Adipocyte (in vitro differentiated cells): ENCODE measurements at regions not wholly inside any gene's neighbourhood (a gene's known extent, or its start where the extent isn't known, plus 50 kb on each side); places are given as distances from the start of the nearest gene placed in this dataset.
"Not testable (repeated sequence)": the region's sequence is repeated elsewhere in the genome, so short reads cannot be mapped to it uniquely, and the experiment has no call there.

Experiments used
- DNase-seq: peaks from one replicate; pipeline ENCODE4 v3.0.0-alpha.2; 2015; ENCODE audit warnings: low read depth
- H3K27me3 ChIP-seq: replicated peaks from 2 replicates; pipeline ENCODE4 v1.7.0; 2013; ENCODE audit warnings: mild to moderate bottlenecking, low read length, moderate library complexity; ENCODE audit not compliant: control insufficient read depth, insufficient read depth
- H3K36me3 ChIP-seq: 2 replicates; pipeline ENCODE4 v1.7.0; 2013; ENCODE audit warnings: low read length, mild to moderate bottlenecking, moderate library complexity; ENCODE audit not compliant: control insufficient read depth, insufficient read depth, severe bottlenecking
- H3K4me1 ChIP-seq: 2 replicates; pipeline ENCODE4 v1.7.0; 2013; ENCODE audit warnings: mild to moderate bottlenecking, low read length, moderate library complexity; ENCODE audit not compliant: control insufficient read depth, insufficient read depth
- H3K4me3 ChIP-seq: 2 replicates; pipeline ENCODE4 v1.7.0; 2013; ENCODE audit warnings: mild to moderate bottlenecking, low read length, moderate library complexity
- H3K9ac ChIP-seq: 2 replicates; pipeline ENCODE4 v1.7.0; 2013; ENCODE audit warnings: mild to moderate bottlenecking, low read length, moderate library complexity
- H3K9me3 ChIP-seq: 2 replicates; pipeline ENCODE4 v1.7.0; 2013; ENCODE audit warnings: mild to moderate bottlenecking, low read length, moderate library complexity; ENCODE audit not compliant: control insufficient read depth

DNA sequence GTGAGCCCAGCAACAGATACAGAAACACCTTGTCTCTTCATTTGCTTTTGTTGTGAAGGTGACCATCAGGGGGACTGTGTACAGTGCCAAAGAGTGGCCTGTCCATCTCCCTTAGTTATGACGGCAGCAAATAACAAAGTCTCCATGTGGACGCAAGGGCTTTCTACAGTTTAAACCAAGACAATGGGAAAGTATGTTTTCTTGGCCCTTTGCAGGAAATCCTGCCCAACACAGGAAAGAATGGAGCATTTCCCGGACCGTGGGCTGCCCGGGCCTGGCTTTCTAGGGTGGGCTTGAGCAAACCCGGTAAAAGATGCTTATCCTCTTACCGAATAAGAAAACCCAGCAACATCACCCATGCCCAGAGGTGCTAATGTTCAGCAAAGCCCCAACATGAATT is 87.3 kb downstream of the ZBTB18 start:
- H3K4me3 ChIP-seq = no peak overlapping the region
- H3K27me3 ChIP-seq = peaks cover 12% of the 10 kb centered on the region
- H3K9me3 ChIP-seq = no peaks in the 10 kb centered on the region
- no peaks in the 10 kb centered on the region for H3K36me3 ChIP-seq
- no peak overlapping the region for H3K9ac ChIP-seq
- no peaks in the 10 kb centered on the region for H3K4me1 ChIP-seq
- DNase-seq = no peak

DNA sequence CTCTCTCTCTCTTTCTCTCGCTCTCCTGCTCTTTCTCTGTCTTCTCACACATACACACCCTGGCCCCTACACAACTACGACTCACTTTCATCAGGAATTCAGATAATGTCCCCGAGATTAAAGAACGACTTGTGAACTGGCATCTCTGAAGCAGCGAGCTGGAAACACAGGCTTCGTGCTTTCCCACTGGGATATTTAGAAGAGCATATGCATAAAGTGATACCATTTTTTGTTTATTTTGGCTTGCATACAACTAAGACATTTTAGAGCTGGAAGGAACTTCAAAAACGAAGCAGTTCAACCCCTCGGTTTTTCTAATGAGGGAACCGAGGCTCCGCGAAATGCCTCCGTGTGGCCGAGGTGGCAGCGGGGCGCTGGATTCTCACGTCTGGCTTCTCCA is 88.6 kb downstream of the ZBTB18 start:
- no peak for DNase-seq

DNA sequence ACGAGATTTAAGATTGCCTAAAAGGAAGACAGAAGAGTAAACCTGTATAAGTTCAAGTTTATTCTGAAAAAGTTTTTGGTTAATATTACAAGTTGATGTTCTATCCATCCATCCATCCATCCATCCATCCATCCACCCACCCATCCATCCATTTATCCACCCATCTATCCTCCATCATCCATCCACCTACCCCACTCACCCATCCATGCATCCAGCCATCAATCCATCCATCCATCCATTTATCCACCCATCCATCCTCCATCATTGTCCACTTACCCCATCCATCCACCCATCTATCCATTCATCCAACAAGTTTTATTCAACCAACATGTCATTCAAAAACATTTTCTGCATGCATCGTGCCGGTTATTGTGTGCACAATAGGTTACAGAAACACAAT is 89.3 kb downstream of the ZBTB18 start:
- Histone ChIP-seq H3K9ac (no peak overlapping the region), H3K9me3 (no peaks in the 10 kb centered on the region), H3K27me3 (peaks cover 15% of the 10 kb centered on the region), H3K4me3 (no peak overlapping the region), H3K36me3 (no peaks in the 10 kb centered on the region), H3K4me1 (no peaks in the 10 kb centered on the region)
- DNase-seq = no peak

More for the DNA sequence above, 88.6 kb downstream of the ZBTB18 start:
- no peaks in the 10 kb centered on the region for H3K9me3 ChIP-seq
- no peak overlapping the region for H3K4me3 ChIP-seq
- no peaks in the 10 kb centered on the region for H3K4me1 ChIP-seq
- H3K27me3 ChIP-seq = peaks cover 14% of the 10 kb centered on the region
- H3K36me3 ChIP-seq = no peaks in the 10 kb centered on the region
- no peak overlapping the region for H3K9ac ChIP-seq

DNA sequence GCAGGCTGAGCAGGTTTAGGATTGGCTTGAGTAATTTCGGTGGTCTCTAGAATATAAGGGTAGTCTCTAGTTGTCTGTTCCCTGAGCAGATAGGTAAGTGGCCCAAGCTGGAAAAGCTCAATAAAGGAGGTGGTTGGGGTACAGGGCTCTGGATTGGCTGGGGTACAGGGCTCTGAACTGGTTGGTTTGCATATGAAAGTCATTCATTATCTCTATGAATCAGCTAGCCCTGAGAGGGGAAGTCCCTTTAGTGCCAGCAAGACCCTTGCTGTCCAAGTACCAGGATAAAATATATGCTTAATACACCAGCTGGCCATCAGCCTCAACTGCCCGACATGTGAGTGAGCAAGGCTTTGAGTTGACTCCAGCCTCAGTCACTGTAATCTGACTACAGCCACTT is 93.0 kb downstream of the ZBTB18 start:
- H3K36me3 ChIP-seq = no peaks in the 10 kb centered on the region
- peaks cover 18% of the 10 kb centered on the region for H3K27me3 ChIP-seq
- no peaks in the 10 kb centered on the region for H3K9me3 ChIP-seq
- H3K4me1 ChIP-seq = no peaks in the 10 kb centered on the region
- no peak for DNase-seq
- no peak overlapping the region for H3K9ac ChIP-seq
- no peak overlapping the region for H3K4me3 ChIP-seq

DNA sequence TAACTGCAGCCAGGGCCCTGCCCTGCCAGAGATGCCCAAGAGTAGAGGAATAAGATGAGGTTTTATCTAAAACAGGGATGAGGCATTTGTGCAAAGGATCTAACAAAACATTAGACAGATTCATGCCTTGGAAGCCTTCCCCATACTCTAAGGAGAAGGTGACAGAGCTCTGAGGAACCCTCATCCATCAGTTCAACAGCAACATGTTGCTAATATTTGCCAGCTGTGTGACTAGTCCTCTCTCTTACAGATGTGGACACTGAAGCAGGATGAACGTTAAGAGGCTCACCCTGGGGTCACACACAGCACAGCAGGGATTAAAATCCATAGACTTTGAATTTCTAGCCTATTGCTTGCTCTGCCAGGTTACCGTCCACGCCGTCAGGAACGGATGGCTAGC is 99.0 kb downstream of the ZBTB18 start:
- H3K4me3 ChIP-seq = no peak overlapping the region
- H3K36me3 ChIP-seq = no peaks in the 10 kb centered on the region
- no peaks in the 10 kb centered on the region for H3K4me1 ChIP-seq
- H3K9me3 ChIP-seq = no peaks in the 10 kb centered on the region
- H3K9ac ChIP-seq = no peak overlapping the region
- H3K27me3 ChIP-seq = peaks cover 6% of the 10 kb centered on the region
- peak; percentile 1 for DNase-seq

DNA sequence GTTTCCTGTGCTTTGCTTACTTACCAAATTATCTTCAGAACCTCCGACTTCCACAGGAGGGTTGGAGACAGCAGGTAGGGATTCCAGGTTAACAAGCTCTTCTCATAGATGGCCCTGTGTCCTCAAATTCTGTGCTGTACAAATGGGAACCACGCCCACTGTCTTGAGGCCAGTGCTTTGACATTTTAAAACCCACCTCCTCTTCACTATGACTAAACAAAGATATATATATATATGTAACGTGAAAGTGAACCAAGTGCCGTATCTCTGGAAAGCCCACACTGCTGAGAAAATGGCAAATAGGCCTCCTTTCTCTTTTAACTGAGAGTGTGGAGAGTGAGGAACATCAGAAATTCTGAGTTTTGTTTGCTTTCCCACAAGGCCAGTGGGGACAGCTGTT is 99.6 kb downstream of the ZBTB18 start:
- Histone ChIP-seq H3K36me3 (no peaks in the 10 kb centered on the region), H3K4me1 (no peaks in the 10 kb centered on the region), H3K27me3 (peaks cover under 1% of the 10 kb centered on the region), H3K9ac (no peak overlapping the region), H3K4me3 (no peak overlapping the region), H3K9me3 (no peaks in the 10 kb centered on the region)
- no peak for DNase-seq

DNA sequence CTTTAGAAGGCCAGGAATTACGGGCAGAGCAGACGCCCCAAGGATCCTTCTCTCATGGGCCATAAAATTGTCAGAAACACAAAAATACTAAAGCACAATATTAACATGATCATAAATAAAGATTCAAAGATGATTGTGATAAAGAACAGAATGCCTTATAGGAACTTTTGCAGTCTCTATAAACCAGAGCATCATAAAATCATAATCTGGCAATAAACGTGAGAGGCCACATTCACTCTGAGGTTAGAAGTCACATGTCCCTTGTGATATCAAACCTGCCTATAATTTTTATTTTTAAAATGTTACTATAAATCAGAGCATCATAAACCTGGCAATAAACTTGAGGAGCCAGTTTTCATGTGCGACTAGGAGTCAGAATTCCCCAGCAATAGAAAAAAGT is 100.5 kb downstream of the ZBTB18 start:
- Histone ChIP-seq H3K9ac (no peak overlapping the region), H3K27me3 (no peaks in the 10 kb centered on the region)
- DNase-seq = no peak

DNA sequence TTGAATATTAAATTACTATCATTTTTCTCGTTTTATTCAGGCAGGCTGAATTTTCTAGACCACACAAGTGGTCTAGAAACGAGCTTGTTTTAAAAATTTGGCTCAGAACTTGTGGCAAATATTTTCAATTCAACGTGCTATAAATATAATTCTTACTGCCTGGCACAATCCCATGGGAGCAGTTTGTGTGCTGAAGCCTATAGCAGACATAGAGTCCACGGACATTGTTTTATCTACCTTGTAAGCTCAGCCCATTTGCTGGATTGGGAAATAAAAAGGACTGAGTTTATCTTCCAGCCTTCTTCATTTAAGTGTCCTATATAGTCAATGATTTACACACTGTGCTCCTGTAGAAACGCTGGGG is 103.4 kb downstream of the ZBTB18 start:
- no peak for DNase-seq
- H3K36me3 ChIP-seq = no peaks in the 10 kb centered on the region

More for the DNA sequence above, 100.5 kb downstream of the ZBTB18 start:
- Histone ChIP-seq H3K4me1 (no peaks in the 10 kb centered on the region), H3K4me3 (no peak overlapping the region), H3K36me3 (no peaks in the 10 kb centered on the region), H3K9me3 (no peaks in the 10 kb centered on the region)

DNA sequence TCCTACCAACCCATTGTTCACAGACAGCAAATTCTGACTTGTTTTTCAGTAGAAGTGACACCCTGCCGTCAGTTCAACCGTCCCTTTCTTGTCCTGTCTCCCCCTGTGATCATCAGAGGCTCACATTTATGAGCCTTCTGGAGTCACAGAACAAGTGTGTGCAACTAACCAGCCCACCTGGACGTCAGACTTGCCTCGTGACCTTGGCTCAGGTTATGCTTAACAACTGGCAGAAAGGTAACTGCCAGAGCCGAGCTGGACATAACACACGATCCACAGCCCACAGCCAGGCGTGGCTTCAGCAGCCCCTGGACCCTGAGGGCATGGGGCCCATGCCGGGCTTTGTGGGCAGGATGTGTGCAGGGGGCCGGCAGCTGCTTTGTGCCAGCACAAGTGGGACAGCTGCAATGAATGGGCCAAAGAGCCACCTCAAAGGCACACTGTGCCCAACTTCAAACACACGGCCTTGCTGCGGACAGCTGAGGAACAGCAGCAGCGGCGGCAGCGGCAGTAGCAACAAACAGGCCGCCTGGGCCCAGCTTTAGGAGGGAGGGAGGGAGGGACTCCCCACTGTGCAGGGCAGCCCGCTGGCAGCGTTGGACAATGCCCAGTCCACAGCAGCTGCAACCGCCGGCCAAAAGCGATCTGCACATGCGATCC is 103.9 kb downstream of the ZBTB18 start:
- H3K36me3 ChIP-seq = no peaks in the 10 kb centered on the region
- H3K4me3 ChIP-seq = no peak overlapping the region
- no peaks in the 10 kb centered on the region for H3K27me3 ChIP-seq
- no peak overlapping the region for H3K9ac ChIP-seq
- no peaks in the 10 kb centered on the region for H3K4me1 ChIP-seq
- no peak for DNase-seq
- no peaks in the 10 kb centered on the region for H3K9me3 ChIP-seq

More for the DNA sequence above, 103.4 kb downstream of the ZBTB18 start:
- H3K9ac ChIP-seq = no peak overlapping the region
- H3K4me3 ChIP-seq = no peak overlapping the region
- no peaks in the 10 kb centered on the region for H3K4me1 ChIP-seq
- no peaks in the 10 kb centered on the region for H3K9me3 ChIP-seq
- H3K27me3 ChIP-seq = no peaks in the 10 kb centered on the region

DNA sequence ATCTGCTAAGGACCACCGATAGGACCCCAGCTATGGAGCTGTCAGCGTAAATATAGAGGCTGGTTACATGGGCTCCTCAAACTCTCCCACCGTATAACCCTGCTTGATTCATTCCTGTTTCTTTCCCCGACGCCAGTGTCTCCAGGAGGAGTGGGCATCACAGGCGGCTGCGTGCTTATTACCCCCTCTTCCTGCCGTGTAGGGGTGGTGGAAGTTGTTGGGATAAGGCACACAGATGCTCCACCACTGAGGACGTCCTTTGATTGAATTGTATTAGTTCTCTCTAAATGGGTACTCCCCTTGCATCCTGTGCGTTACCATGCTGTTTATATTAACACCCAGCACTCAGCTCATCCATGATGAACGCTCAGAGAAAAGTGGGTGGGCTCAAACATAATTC is 104.6 kb downstream of the ZBTB18 start:
- H3K9ac ChIP-seq = no peak overlapping the region
- H3K27me3 ChIP-seq = no peaks in the 10 kb centered on the region
- no peaks in the 10 kb centered on the region for H3K36me3 ChIP-seq
- DNase-seq = no peak
- no peak overlapping the region for H3K4me3 ChIP-seq
- no peaks in the 10 kb centered on the region for H3K9me3 ChIP-seq
- H3K4me1 ChIP-seq = no peaks in the 10 kb centered on the region

DNA sequence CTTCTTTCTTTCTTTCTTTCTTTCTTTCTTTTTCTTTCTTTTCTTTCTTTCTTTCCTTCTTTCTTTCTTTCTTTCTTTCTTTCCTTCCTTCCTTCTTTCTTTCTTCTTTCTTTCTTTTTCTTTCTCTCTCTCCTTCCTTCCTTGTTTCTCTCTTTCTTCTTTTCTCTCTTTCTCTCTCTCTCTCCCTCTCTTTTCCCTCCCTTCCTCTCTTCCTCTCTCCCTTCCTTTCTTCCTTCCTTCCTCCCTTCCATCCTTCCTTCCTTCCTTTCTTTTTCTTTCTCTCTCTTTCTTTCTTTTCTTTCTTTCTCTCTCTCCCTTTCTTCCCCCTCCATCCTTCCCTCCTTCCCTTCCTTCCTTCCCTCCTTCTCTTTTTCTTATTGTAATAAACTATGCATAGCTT is 105.5 kb downstream of the ZBTB18 start:
- not testable (repeated sequence) for H3K36me3 ChIP-seq

DNA sequence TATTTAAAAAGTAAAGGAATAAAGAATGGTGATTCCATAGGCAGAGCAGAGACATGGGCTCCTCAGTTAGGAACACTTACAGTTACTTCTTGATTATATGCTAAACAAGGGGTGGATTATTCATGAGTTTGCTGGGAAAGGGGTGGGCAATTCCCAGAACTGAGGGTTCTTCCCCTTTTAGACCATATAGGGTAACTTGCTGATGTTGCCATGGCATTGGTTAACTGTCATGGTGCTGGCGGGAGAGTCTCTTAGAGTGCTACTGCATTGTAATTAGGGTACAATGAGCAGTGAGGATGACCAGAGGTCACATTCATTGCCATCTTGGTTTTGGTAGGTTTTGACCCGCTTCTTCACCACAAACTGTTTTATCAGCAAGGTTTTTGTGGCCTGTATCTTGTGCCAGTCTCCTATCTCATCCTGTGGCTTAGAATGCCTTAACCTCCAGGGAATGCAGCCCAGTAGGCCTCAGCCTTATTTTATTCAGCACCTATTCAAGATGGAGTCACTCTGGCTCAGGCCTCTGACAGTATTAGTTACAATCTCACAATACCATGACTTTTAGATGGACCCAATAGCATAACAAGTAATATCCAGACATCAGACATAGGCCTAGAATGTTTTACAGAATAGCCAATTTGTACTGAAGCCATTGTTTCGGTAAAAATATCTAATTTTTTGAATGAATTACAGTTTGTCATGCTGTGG is 106.8 kb downstream of the ZBTB18 start:
- Histone ChIP-seq H3K9me3 (no peaks in the 10 kb centered on the region), H3K27me3 (no peaks in the 10 kb centered on the region), H3K9ac (no peak overlapping the region), H3K4me3 (no peak overlapping the region), H3K4me1 (no peaks in the 10 kb centered on the region), H3K36me3 (no peaks in the 10 kb centered on the region)
- no peak for DNase-seq

More for the DNA sequence above, 105.5 kb downstream of the ZBTB18 start:
- DNase-seq, H3K27me3 ChIP-seq, H3K4me3 ChIP-seq, H3K9me3 ChIP-seq, H3K9ac ChIP-seq, H3K4me1 ChIP-seq: not testable (repeated sequence)
